PC-3 (cell line): ENCODE measurements at regions not wholly inside any gene's neighbourhood (a gene's known extent, or its start where the extent isn't known, plus 50 kb on each side); places are given as distances from the start of the nearest gene placed in this dataset.

Experiments
- ATAC-seq: fragments of 200-7000 bp; cut with Tn5 transposase; 2 replicates; pipeline ENCODE4 v1.9.1; 2020; ENCODE audit warnings: mild to moderate bottlenecking, moderate library complexity
- BruUV-seq: library from RNA; stranded (reverse); fragments of 400-500 nt; replicated peaks from 2 replicates; lab custom pipeline; 2021; lab: Mats Ljungman, UMichigan
- CTCF ChIA-PET: fragments of 300-600 bp; sonication (Branson Sonifier 250); formaldehyde crosslinking; loops from one replicate; lab custom pipeline; 2022; ENCODE audit warnings: antibody characterized with exemption; lab: Charles Lee
- POLR2A ChIA-PET: fragments of 300-600 bp; sonication (Branson Sonifier 250); formaldehyde crosslinking; loops from one replicate; lab custom pipeline; 2022; ENCODE audit warnings: antibody characterized with exemption; ENCODE audit not compliant: unreplicated experiment; lab: Charles Lee
- DNase-seq: peaks from one replicate; pipeline ENCODE4 v3.0.0-alpha.2; 2015
- H2AFZ ChIP-seq: fragments of 300-600 bp; sonication (generic); 2 replicates; pipeline ENCODE4 v1.6.0; 2016; ENCODE audit warnings: antibody characterized with exemption, low read length
- H3F3A ChIP-seq: fragments of 300-600 bp; sonication (generic); one replicate; pipeline ENCODE4 v1.6.0; 2017; ENCODE audit warnings: antibody characterized with exemption, low read length, control low read depth, mild to moderate bottlenecking; ENCODE audit not compliant: unreplicated experiment
- H3K27ac ChIP-seq: fragments of 300-600 bp; sonication (generic); 2 replicates; pipeline ENCODE4 v1.5.1; 2016; ENCODE audit warnings: mild to moderate bottlenecking, low read length
- H3K27me3 ChIP-seq: fragments of 300-600 bp; sonication (generic); 2 replicates; pipeline ENCODE4 v1.6.1; 2016; ENCODE audit warnings: low read length, mixed read lengths
- H3K36me3 ChIP-seq: fragments of 300-600 bp; sonication (generic); 2 replicates; pipeline ENCODE4 v1.6.1; 2016; ENCODE audit warnings: low read depth, mixed run types, low read length, mixed read lengths
- H3K4me1 ChIP-seq: fragments of 300-600 bp; sonication (generic); 2 replicates; pipeline ENCODE4 v1.5.1; 2016; ENCODE audit warnings: low read length; ENCODE audit not compliant: insufficient read depth
- H3K4me2 ChIP-seq: fragments of 300-600 bp; sonication (generic); 2 replicates; pipeline ENCODE4 v1.6.0; 2016; ENCODE audit warnings: low read length
- H3K4me3 ChIP-seq: fragments of 300-600 bp; sonication (generic); 2 replicates; pipeline ENCODE4 v1.5.1; 2016; ENCODE audit warnings: mild to moderate bottlenecking, low read length, mixed read lengths
- H3K79me2 ChIP-seq: fragments of 300-600 bp; sonication (generic); 2 replicates; pipeline ENCODE4 v1.6.1; 2017; ENCODE audit warnings: low read length, mixed read lengths
- H3K9ac ChIP-seq: fragments of 300-600 bp; sonication (generic); 2 replicates; pipeline ENCODE4 v1.6.0; 2016; ENCODE audit warnings: mild to moderate bottlenecking, low read length
- H3K9me2 ChIP-seq: fragments of 300-600 bp; sonication (generic); replicated peaks from 2 replicates; pipeline ENCODE4 v1.6.1; 2016; ENCODE audit warnings: mixed run types, low read length, mixed read lengths
- H3K9me3 ChIP-seq: fragments of 300-600 bp; sonication (generic); 2 replicates; pipeline ENCODE4 v1.6.1; 2016; ENCODE audit warnings: low read length, mixed read lengths
- H4K20me1 ChIP-seq: fragments of 300-600 bp; sonication (generic); 2 replicates; pipeline ENCODE4 v1.6.1; 2016; ENCODE audit warnings: low read length, mixed read lengths
- CTCF ChIP-seq: fragments of 300-600 bp; sonication (generic); conservative IDR thresholded peaks from 2 replicates; pipeline ENCODE4 v1.5.1; 2017; ENCODE audit warnings: antibody characterized with exemption, low read depth, mild to moderate bottlenecking, low read length
- EZH2 ChIP-seq: fragments of 300-600 bp; sonication (generic); IDR thresholded peaks from one replicate; pipeline ENCODE4 v1.6.1; 2017; ENCODE audit warnings: antibody characterized with exemption, mild to moderate bottlenecking, low read length; ENCODE audit not compliant: unreplicated experiment
- EZH2phosphoT487 ChIP-seq: fragments of 300-600 bp; sonication (generic); IDR thresholded peaks from 2 replicates; pipeline ENCODE4 v1.6.1; 2018; ENCODE audit warnings: mild to moderate bottlenecking, antibody characterized with exemption, low read length, borderline replicate concordance
- intact Hi-C: fragments of 100-400 bp; cut with micrococcal nuclease; formaldehyde crosslinking; loops from 2 replicates; pipeline ENCODE4 v1.9.0; 2023

GRCh38 chr16:82488460-82488859, 138.3 kb upstream of the CDH13 start:
- Histone ChIP-seq H3K4me2 (no peak overlapping the region), H3K9ac (no peak overlapping the region), H3K4me3 (no peak overlapping the region), H3K4me1 (no peaks in the 10 kb centered on the region), H3K27ac (no peak overlapping the region), H4K20me1 (no peaks in the 10 kb centered on the region), H3K79me2 (no peaks in the 10 kb centered on the region), H3K27me3 (0 out of 2 replicates have a peak, but pooled peaks cover 13% of the 10 kb centered on the region), H2AFZ (no peak overlapping the region), H3K9me2 (no peaks in the 10 kb centered on the region), H3K36me3 (no peaks in the 10 kb centered on the region), H3K9me3 (no peaks in the 10 kb centered on the region), H3F3A (no peaks in the 10 kb centered on the region)
- intact Hi-C loops: no loop called here
- TF ChIP-seq EZH2: no peak
- TF ChIP-seq CTCF: no peak
- no peak for TF ChIP-seq EZH2phosphoT487
- BruUV-seq: no TSS peak
- no peak for DNase-seq
- CTCF ChIA-PET: no interaction called here
- ATAC-seq: no peak
- POLR2A ChIA-PET: no interaction called here

- no peaks in the 10 kb centered on the region for H3K79me2 ChIP-seq
- ChIA-PET POLR2A (no interaction called here), CTCF (no interaction called here)
- H3K9me2 ChIP-seq: no peaks in the 10 kb centered on the region
- H3K27ac ChIP-seq: no peak overlapping the region
- no peaks in the 10 kb centered on the region for H3K9me3 ChIP-seq
- H3F3A ChIP-seq: no peaks in the 10 kb centered on the region
- H3K9ac ChIP-seq: no peak overlapping the region
- no peaks in the 10 kb centered on the region for H3K36me3 ChIP-seq
- no peak overlapping the region for H3K4me3 ChIP-seq
- DNase-seq (no peak), ATAC-seq (no peak)
- BruUV-seq: no TSS peak
- no peaks in the 10 kb centered on the region for H3K4me1 ChIP-seq
- H3K27me3 ChIP-seq: no peaks in the 10 kb centered on the region
- intact Hi-C loops: no loop called here
- TF ChIP-seq EZH2phosphoT487: no peak
- no peak for TF ChIP-seq CTCF
- TF ChIP-seq EZH2: no peak
- no peak overlapping the region for H3K4me2 ChIP-seq
- H4K20me1 ChIP-seq: no peaks in the 10 kb centered on the region
- H2AFZ ChIP-seq: no peak overlapping the region
These were observed 145.3 kb upstream of the CDH13 start for GRCh38 chr16:82481455-82481854.

- no TSS peak for BruUV-seq
- CTCF ChIA-PET: no interaction called here
- H3K79me2 ChIP-seq: no peaks in the 10 kb centered on the region
- peaks cover 3% of the 10 kb centered on the region; the same call in 1 of the 2 replicates for H3K27me3 ChIP-seq
- DNase-seq (no peak), ATAC-seq (no peak)
- H3K4me1 ChIP-seq: no peaks in the 10 kb centered on the region
- no peaks in the 10 kb centered on the region for H4K20me1 ChIP-seq
- H3K4me2 ChIP-seq: no peak overlapping the region
- H3K27ac ChIP-seq: no peak overlapping the region
- H3F3A ChIP-seq: no peaks in the 10 kb centered on the region
- H3K9ac ChIP-seq: no peak overlapping the region
- no peak overlapping the region for H2AFZ ChIP-seq
- no peak overlapping the region for H3K4me3 ChIP-seq
- intact Hi-C loops: no loop called here
- no peaks in the 10 kb centered on the region for H3K9me2 ChIP-seq
- POLR2A ChIA-PET: no interaction called here
- H3K9me3 ChIP-seq: no peaks in the 10 kb centered on the region
- no peak for TF ChIP-seq EZH2phosphoT487
- no peak for TF ChIP-seq CTCF
- TF ChIP-seq EZH2: no peak
- H3K36me3 ChIP-seq: no peaks in the 10 kb centered on the region
These were observed 150.0 kb upstream of the CDH13 start for GRCh38 chr16:82476786-82477185.
